ENCODE measurements at regions not wholly inside any gene's neighbourhood (a gene's known extent, or its start where the extent isn't known, plus 50 kb on each side); places are given as distances from the start of the nearest gene placed in this dataset.

DNA sequence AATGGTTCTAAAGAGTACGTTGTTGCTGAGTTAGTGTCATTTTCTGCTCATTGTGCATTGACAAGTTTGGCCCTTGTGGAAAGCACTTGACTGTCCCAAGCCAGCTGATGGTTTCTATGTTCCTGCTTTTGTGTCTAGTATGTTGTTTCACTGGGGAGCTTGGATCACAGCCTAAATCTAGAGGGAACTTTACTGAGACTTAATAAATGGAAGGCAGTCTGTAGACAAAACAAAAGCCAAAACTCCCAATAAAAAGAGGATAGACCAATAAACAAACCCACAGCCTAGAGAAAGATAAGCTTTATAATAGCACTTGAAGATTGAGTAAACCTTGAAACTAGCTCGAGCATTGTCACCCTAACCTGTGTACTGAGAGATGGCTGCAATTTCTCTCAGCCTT lies 196.8 kb downstream of the ADRA2A start:
- TF ChIP-seq POLR2A (IDR thresholded peaks at IDR 0.05): no peak
- TF ChIP-seq, protein P1, sequence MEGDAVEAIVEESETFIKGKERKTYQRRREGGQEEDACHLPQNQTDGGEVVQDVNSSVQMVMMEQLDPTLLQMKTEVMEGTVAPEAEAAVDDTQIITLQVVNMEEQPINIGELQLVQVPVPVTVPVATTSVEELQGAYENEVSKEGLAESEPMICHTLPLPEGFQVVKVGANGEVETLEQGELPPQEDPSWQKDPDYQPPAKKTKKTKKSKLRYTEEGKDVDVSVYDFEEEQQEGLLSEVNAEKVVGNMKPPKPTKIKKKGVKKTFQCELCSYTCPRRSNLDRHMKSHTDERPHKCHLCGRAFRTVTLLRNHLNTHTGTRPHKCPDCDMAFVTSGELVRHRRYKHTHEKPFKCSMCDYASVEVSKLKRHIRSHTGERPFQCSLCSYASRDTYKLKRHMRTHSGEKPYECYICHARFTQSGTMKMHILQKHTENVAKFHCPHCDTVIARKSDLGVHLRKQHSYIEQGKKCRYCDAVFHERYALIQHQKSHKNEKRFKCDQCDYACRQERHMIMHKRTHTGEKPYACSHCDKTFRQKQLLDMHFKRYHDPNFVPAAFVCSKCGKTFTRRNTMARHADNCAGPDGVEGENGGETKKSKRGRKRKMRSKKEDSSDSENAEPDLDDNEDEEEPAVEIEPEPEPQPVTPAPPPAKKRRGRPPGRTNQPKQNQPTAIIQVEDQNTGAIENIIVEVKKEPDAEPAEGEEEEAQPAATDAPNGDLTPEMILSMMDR (IDR thresholded peaks at IDR 0.05): no peak

Data from lower leg skin (tissue), 3 donors.